GM23338 (cell line): ENCODE measurements at regions not wholly inside any gene's neighbourhood (a gene's known extent, or its start where the extent isn't known, plus 50 kb on each side); places are given as distances from the start of the nearest gene placed in this dataset.

Experiments used
- ATAC-seq: fragments of 200-7000 bp; cut with Tn5 transposase; 3 replicates; pipeline ENCODE4 v1.9.1; 2020
- DNase-seq: peaks from one replicate; pipeline ENCODE4 v3.0.0-alpha.2; 2015; ENCODE audit warnings: low spot score
- H2AFZ ChIP-seq: fragments of 200-600 bp; sonication (generic); 2 replicates; pipeline ENCODE4 v1.8.0; 2016; ENCODE audit warnings: antibody characterized with exemption, mild to moderate bottlenecking, moderate library complexity
- H3F3A ChIP-seq: fragments of 200-600 bp; sonication (generic); replicated peaks from 2 replicates; pipeline ENCODE4 v1.8.0; 2017; ENCODE audit warnings: antibody characterized with exemption, mixed run types, low read depth
- H3K27ac ChIP-seq: fragments of 200-600 bp; sonication (generic); 2 replicates; pipeline ENCODE4 v1.6.1; 2016; ENCODE audit warnings: low read depth
- H3K27me3 ChIP-seq: fragments of 200-600 bp; sonication (generic); 2 replicates; pipeline ENCODE4 v1.8.0; 2016; ENCODE audit warnings: mild to moderate bottlenecking, mixed run types, moderate library complexity; ENCODE audit not compliant: insufficient read depth
- H3K36me3 ChIP-seq: fragments of 200-600 bp; sonication (generic); 2 replicates; pipeline ENCODE4 v1.8.0; 2016; ENCODE audit warnings: mild to moderate bottlenecking; ENCODE audit not compliant: insufficient read depth
- H3K4me1 ChIP-seq: fragments of 200-600 bp; sonication (generic); 2 replicates; pipeline ENCODE4 v1.8.0; 2016; ENCODE audit warnings: mild to moderate bottlenecking, moderate library complexity; ENCODE audit not compliant: insufficient read depth
- H3K4me2 ChIP-seq: fragments of 200-600 bp; sonication (generic); 2 replicates; pipeline ENCODE4 v1.7.1; 2017; ENCODE audit warnings: mixed run types
- H3K4me3 ChIP-seq: fragments of 200-600 bp; sonication (generic); 2 replicates; pipeline ENCODE4 v1.6.1; 2016; ENCODE audit warnings: mixed run types
- H3K79me2 ChIP-seq: fragments of 200-600 bp; sonication (generic); replicated peaks from 2 replicates; pipeline ENCODE4 v1.8.0; 2017; ENCODE audit warnings: mild to moderate bottlenecking; ENCODE audit not compliant: insufficient read depth
- H3K9me2 ChIP-seq: fragments of 200-600 bp; sonication (generic); 2 replicates; pipeline ENCODE4 v1.8.0; 2017; ENCODE audit not compliant: insufficient read depth
- H4K20me1 ChIP-seq: fragments of 200-600 bp; sonication (generic); replicated peaks from 2 replicates; pipeline ENCODE4 v1.8.0; 2017; ENCODE audit warnings: mild to moderate bottlenecking; ENCODE audit not compliant: insufficient read depth
- H3K27ac Mint-ChIP-seq: 2 replicates; pipeline ENCODE4 v1.8.0; 2020; ENCODE audit warnings: inconsistent platforms, mild to moderate bottlenecking, moderate library complexity, mixed read lengths
- H3K27me3 Mint-ChIP-seq: 3 replicates; pipeline ENCODE4 v1.8.0; 2022; ENCODE audit warnings: low read depth, mild to moderate bottlenecking, moderate library complexity, mixed read lengths, inconsistent platforms; ENCODE audit not compliant: insufficient read depth, poor library complexity
- H3K36me3 Mint-ChIP-seq: 3 replicates; pipeline ENCODE4 v1.8.0; 2021; ENCODE audit warnings: low read depth, mild to moderate bottlenecking, inconsistent platforms, moderate library complexity, mixed read lengths
- H3K4me1 Mint-ChIP-seq: 3 replicates; pipeline ENCODE4 v1.8.0; 2020; ENCODE audit warnings: mild to moderate bottlenecking, inconsistent platforms, mixed read lengths
- H3K4me3 Mint-ChIP-seq: 3 replicates; pipeline ENCODE4 v1.8.0; 2021; ENCODE audit warnings: moderate library complexity, mild to moderate bottlenecking, inconsistent platforms, mixed read lengths
- H3K9me3 Mint-ChIP-seq: 3 replicates; pipeline ENCODE4 v1.8.0; 2020; ENCODE audit warnings: moderate library complexity, mild to moderate bottlenecking, inconsistent platforms, mixed read lengths
- EZH2phosphoT487 ChIP-seq: fragments of 200-600 bp; sonication (generic); IDR thresholded peaks from one replicate; pipeline ENCODE4 v1.8.1; 2018; ENCODE audit warnings: antibody characterized with exemption; ENCODE audit not compliant: unreplicated experiment
- JUNB ChIP-seq: IDR thresholded peaks from one replicate; pipeline ENCODE4 v1.6.1; 2016; ENCODE audit warnings: antibody characterized with exemption; ENCODE audit not compliant: unreplicated experiment
- ZNF462 ChIP-seq: fragments of 250-450 bp; sonication (Bioruptor Pico); IDR thresholded peaks from 2 replicates; pipeline ENCODE4 v1.5.0; 2020; ENCODE audit warnings: mild to moderate bottlenecking, moderate library complexity
- TF ChIP-seq, protein P1 (sequence below), 2 experiments: fragments of 200-600 bp in 1 of 2; sonication (generic) in 1 of 2; conservative IDR thresholded peaks; 2 replicates each; pipeline versions ENCODE4 v1.5.1 to v1.6.1; 2016 to 2017; ENCODE audit warnings: antibody characterized with exemption in 2 of 2, low read depth in 2 of 2, mild to moderate bottlenecking in 2 of 2, moderate library complexity in 1 of 2

GRCh38 chr3:78029775-78030174, 989.9 kb downstream of the ROBO2 start:
- Histone ChIP-seq H3K4me3 (no peak overlapping the region), H3K4me2 (no peak overlapping the region), H3K9me2 (peaks cover 3% of the 10 kb centered on the region; the same call in 1 of the 2 replicates), H3K4me1 (no peaks in the 10 kb centered on the region), H4K20me1 (no peaks in the 10 kb centered on the region), H3K27me3 (no peaks in the 10 kb centered on the region), H3F3A (no peaks in the 10 kb centered on the region), H3K27ac (no peak overlapping the region), H2AFZ (no peak overlapping the region), H3K36me3 (no peaks in the 10 kb centered on the region), H3K79me2 (no peaks in the 10 kb centered on the region)
- Mint-ChIP-seq H3K27ac (no peak overlapping the region), H3K27me3 (peaks cover 4% of the 10 kb centered on the region), H3K9me3 (no peaks in the 10 kb centered on the region), H3K36me3 (peaks cover 3% of the 10 kb centered on the region; the same call in 1 of the 3 replicates), H3K4me1 (no peaks in the 10 kb centered on the region), H3K4me3 (no peak overlapping the region)
- ATAC-seq: peak; percentile 61; the same call in 2 of the 3 replicates
- DNase-seq: peak; percentile 34
- TF ChIP-seq EZH2phosphoT487: no peak
- no peak for TF ChIP-seq ZNF462 (CRISPR knock-in tag)
- TF ChIP-seq, protein P1, sequence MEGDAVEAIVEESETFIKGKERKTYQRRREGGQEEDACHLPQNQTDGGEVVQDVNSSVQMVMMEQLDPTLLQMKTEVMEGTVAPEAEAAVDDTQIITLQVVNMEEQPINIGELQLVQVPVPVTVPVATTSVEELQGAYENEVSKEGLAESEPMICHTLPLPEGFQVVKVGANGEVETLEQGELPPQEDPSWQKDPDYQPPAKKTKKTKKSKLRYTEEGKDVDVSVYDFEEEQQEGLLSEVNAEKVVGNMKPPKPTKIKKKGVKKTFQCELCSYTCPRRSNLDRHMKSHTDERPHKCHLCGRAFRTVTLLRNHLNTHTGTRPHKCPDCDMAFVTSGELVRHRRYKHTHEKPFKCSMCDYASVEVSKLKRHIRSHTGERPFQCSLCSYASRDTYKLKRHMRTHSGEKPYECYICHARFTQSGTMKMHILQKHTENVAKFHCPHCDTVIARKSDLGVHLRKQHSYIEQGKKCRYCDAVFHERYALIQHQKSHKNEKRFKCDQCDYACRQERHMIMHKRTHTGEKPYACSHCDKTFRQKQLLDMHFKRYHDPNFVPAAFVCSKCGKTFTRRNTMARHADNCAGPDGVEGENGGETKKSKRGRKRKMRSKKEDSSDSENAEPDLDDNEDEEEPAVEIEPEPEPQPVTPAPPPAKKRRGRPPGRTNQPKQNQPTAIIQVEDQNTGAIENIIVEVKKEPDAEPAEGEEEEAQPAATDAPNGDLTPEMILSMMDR (conservative IDR thresholded peaks at IDR 0.05; ENCODE audit: low read depth in 2 of 2): peak; percentile 46 to 59
- no peak for TF ChIP-seq JUNB
